Loucy (cell line): ENCODE measurements at regions not wholly inside any gene's neighbourhood (a gene's known extent, or its start where the extent isn't known, plus 50 kb on each side); places are given as distances from the start of the nearest gene placed in this dataset.

Source experiments
- EZH2phosphoT487 ChIP-seq: fragments of 200-600 bp; IDR thresholded peaks from 2 replicates; pipeline ENCODE4 v1.6.1; 2018; ENCODE audit warnings: antibody characterized with exemption, mild to moderate bottlenecking, moderate library complexity, borderline replicate concordance
- TF ChIP-seq, protein P1 (sequence below): fragments of 200-600 bp; sonication (generic); conservative IDR thresholded peaks from 2 replicates; pipeline ENCODE4 v1.5.1; 2014; ENCODE audit warnings: mild to moderate bottlenecking, antibody characterized with exemption, low read length

GRCh38 chr13:53174545-53174944 is 145.9 kb downstream of the OLFM4 start:
- TF ChIP-seq EZH2phosphoT487 = no peak
- TF ChIP-seq, protein P1, sequence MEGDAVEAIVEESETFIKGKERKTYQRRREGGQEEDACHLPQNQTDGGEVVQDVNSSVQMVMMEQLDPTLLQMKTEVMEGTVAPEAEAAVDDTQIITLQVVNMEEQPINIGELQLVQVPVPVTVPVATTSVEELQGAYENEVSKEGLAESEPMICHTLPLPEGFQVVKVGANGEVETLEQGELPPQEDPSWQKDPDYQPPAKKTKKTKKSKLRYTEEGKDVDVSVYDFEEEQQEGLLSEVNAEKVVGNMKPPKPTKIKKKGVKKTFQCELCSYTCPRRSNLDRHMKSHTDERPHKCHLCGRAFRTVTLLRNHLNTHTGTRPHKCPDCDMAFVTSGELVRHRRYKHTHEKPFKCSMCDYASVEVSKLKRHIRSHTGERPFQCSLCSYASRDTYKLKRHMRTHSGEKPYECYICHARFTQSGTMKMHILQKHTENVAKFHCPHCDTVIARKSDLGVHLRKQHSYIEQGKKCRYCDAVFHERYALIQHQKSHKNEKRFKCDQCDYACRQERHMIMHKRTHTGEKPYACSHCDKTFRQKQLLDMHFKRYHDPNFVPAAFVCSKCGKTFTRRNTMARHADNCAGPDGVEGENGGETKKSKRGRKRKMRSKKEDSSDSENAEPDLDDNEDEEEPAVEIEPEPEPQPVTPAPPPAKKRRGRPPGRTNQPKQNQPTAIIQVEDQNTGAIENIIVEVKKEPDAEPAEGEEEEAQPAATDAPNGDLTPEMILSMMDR = no peak
